Heart left ventricle (tissue), 16 donors: ENCODE measurements at regions not wholly inside any gene's neighbourhood (a gene's known extent, or its start where the extent isn't known, plus 50 kb on each side); places are given as distances from the start of the nearest gene placed in this dataset.

Source experiments
- ATAC-seq, 4 donors: fragments of 200-7000 bp; cut with Tn5 transposase; one replicate each; pipeline ENCODE4 v1.9.1; 2020 to 2022; ENCODE audit warnings: moderate library complexity in 4 of 4, mild to moderate bottlenecking in 3 of 4, moderate number of reproducible peaks in 1 of 4
- DNase-seq, 5 donors: peaks; one replicate each; pipeline ENCODE4 v3.0.0-alpha.2; 2020
- H3K27ac ChIP-seq, 12 donors: fragments of 200-600 bp; sonication (generic) in 4 of 12; one replicate each; pipeline versions ENCODE4 v1.5.0 to v1.8.0; 2016 to 2022; ENCODE audit warnings: mild to moderate bottlenecking in 2 of 12
- H3K27me3 ChIP-seq, 9 donors: fragments of 200-600 bp; sonication (generic) in 2 of 9; one replicate each; pipeline versions ENCODE4 v1.5.1 to v1.8.0; 2016 to 2022; ENCODE audit warnings: mild to moderate bottlenecking in 3 of 9
- H3K36me3 ChIP-seq, 9 donors: fragments of 200-600 bp; sonication (generic) in 2 of 9; one replicate each; pipeline versions ENCODE4 v1.5.0 to v1.8.0; 2018 to 2022; ENCODE audit warnings: mild to moderate bottlenecking in 2 of 9
- H3K4me1 ChIP-seq, 12 donors: fragments of 200-600 bp; sonication (generic) in 4 of 12; one replicate each; pipeline versions ENCODE4 v1.5.0 to v1.8.0; 2016 to 2022; ENCODE audit warnings: mild to moderate bottlenecking in 3 of 12
- H3K4me3 ChIP-seq, 12 donors: fragments of 200-600 bp; sonication (generic) in 4 of 12; one replicate each; pipeline versions ENCODE4 v1.5.0 to v1.8.0; 2017 to 2022; ENCODE audit warnings: mild to moderate bottlenecking in 9 of 12, moderate library complexity in 4 of 12
- H3K9me3 ChIP-seq, 12 donors: fragments of 200-600 bp; sonication (generic) in 4 of 12; one replicate each; pipeline versions ENCODE4 v1.5.0 to v1.8.0; 2016 to 2022; ENCODE audit warnings: mild to moderate bottlenecking in 1 of 12
- CTCF ChIP-seq, 12 donors: fragments of 200-600 bp; sonication (generic) in 4 of 12; IDR thresholded peaks; one replicate each; pipeline versions ENCODE4 v1.5.0 to v1.8.0; 2018 to 2022; ENCODE audit warnings: antibody characterized with exemption in 12 of 12, mild to moderate bottlenecking in 5 of 12
- POLR2A ChIP-seq, 2 donors: fragments of 450-650 bp; IDR thresholded peaks; one replicate each; pipeline ENCODE4 v1.6.1; 2017; ENCODE audit warnings: antibody characterized with exemption in 2 of 2, mild to moderate bottlenecking in 2 of 2, moderate library complexity in 2 of 2
- WGBS, 4 donors: extraction: QIAGEN DNeasy Blood & Tissue Kit in 2 of 4; methylation state at CpG; one replicate each; pipeline versions ENCODE4 v1.1.5 to v1.1.7; 2013 to 2018; 5-methylcytosine and 5-hydroxymethylcytosine counted together
- intact Hi-C, 10 donors: fragments of 100-400 bp; cut with DNase I; formaldehyde crosslinking; loops; one replicate each; pipeline versions ENCODE4 v1.11.1 to v1.14.2; 2022
- donor health status: ischemic (EF 13 %, LVEDD 7.1; RV severe dilation, severe dysfunction).
- donor health status: healthy with polysubstance abuse.
- donor health status: DM: no; HTN: yes; CAD: no.
- donor health status: DM: no; HTN: no; CAD: no.
- donor health status: ischemic (EF 25% LVEDD 6.9; RV normal size, moderate dysfunction).
- donor health status: ischemic (EF 25% LVEDD 5.7; RV mildly dilated, moderate dysfunction).
- donor health status: healthy.
- donor health status: DM: yes; HTN: yes; CAD: no.
- donor health status: ischemic (EF 35%, LVEDD 5.7; RV mildly dilated, moderate dysfunction).
- donor health status: nonischemic (EF 11% LVEDD 7.7; RV severe dilation, severe dysfunction).
- donor health status: DM: yes; HTN: yes; CAD: no.
- donor health status: PGD.
- donor health status: ischemic (EF 29% LVEDD 5.4; RV normal size, mild dysfunction).
- donor health status: nonischemic (EF 23%, LVEDD 6.1; RV moderate dilation, normal function).

DNA sequence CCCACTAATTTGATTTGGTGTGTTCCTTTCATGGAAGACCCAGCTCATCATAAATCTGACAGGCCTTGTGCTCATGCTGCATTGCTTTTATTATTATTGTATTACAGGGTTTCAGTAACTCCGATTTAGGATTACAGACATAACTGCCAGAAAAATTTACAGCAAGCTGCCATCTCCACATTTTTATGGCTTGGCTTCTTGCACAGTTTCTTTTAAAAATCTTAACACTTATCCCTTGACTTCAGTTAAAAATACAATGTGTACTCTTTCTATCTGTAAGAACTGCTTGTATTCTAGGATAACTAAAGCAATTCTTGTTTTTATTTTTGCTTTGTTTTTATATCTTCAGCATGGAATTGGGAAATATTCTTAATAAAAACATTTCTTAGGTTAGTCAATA lies 612.2 kb downstream of the DIPK2A start:
- Histone ChIP-seq H3K27ac (no peak overlapping the region), H3K4me1 (no peaks in the 10 kb centered on the region)
- 75 to 85% (median 83%) methylated on average over 1 of the region's 1 CpG for WGBS, 4 donors

GRCh38 chr3:144585408-144585807 lies 613.8 kb downstream of the DIPK2A start:
- Histone ChIP-seq H3K27me3 (no peaks in the 10 kb centered on the region), H3K4me1 (no peaks in the 10 kb centered on the region), H3K4me3 (no peak overlapping the region), H3K9me3 (peaks cover 0 to 10% (median 0%) of the 10 kb centered on the region in 12 donors), H3K27ac (no peak overlapping the region), H3K36me3 (no peaks in the 10 kb centered on the region)
- no peak for TF ChIP-seq POLR2A (IDR thresholded peaks at IDR 0.05)
- TF ChIP-seq CTCF (IDR thresholded peaks at IDR 0.05), result no peak
- WGBS, 4 donors, result 74 to 95% (median 85%) methylated on average over 2 of the region's 2 CpGs
- intact Hi-C loops, result no loop called here
- DNase-seq (no peak), ATAC-seq (no peak)

More for the DNA sequence above, 612.2 kb downstream of the DIPK2A start:
- ATAC-seq, result no peak
- no peak for DNase-seq
- no peaks in the 10 kb centered on the region for H3K36me3 ChIP-seq
- TF ChIP-seq POLR2A (IDR thresholded peaks at IDR 0.05) (no peak), CTCF (IDR thresholded peaks at IDR 0.05) (no peak)
- peaks cover 0 to 10% (median 0%) of the 10 kb centered on the region in 12 donors for H3K9me3 ChIP-seq
- H3K27me3 ChIP-seq, result no peaks in the 10 kb centered on the region
- intact Hi-C loops, result no loop called here
- no peak overlapping the region for H3K4me3 ChIP-seq

DNA sequence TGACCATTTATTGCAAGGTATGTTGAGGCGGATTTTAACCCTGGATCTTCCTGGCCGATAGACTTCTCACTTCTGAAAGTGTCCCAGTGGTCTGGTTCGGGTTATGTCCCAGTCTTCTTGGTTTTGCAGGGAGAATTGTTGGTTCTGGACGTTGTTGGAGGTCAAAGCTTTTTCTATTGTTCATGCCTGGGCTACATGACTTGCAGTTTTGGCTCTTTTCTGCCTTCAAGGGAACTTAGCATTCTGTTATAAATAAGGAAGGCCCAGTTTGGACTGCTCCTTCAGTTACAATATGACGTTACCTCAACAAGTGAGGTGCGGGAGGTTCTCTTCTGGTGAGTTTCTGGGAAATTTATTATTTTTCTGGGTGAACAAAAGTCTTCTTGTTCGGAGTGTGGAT lies 614.3 kb downstream of the DIPK2A start:
- Histone ChIP-seq H3K27ac (no peak overlapping the region), H3K4me3 (no peak overlapping the region), H3K9me3 (peaks cover 0 to 10% (median 0%) of the 10 kb centered on the region in 12 donors), H3K36me3 (no peaks in the 10 kb centered on the region), H3K4me1 (no peaks in the 10 kb centered on the region), H3K27me3 (no peaks in the 10 kb centered on the region)
- no peak for DNase-seq
- ATAC-seq, result no peak
- WGBS, 4 donors, result 82 to 87% (median 85%) methylated on average over 7 of the region's 7 CpGs
- intact Hi-C loops, result no loop called here
- no peak for TF ChIP-seq POLR2A (IDR thresholded peaks at IDR 0.05)
- no peak for TF ChIP-seq CTCF (IDR thresholded peaks at IDR 0.05)

- DNase-seq (no peak), ATAC-seq (no peak)
- 75 to 89% (median 87%) methylated on average over 3 of the region's 3 CpGs for WGBS, 4 donors
- TF ChIP-seq POLR2A (IDR thresholded peaks at IDR 0.05) (no peak), CTCF (IDR thresholded peaks at IDR 0.05) (no peak)
- peaks cover 0 to 10% (median 0%) of the 10 kb centered on the region in 12 donors for H3K9me3 ChIP-seq
- H3K36me3 ChIP-seq, result no peaks in the 10 kb centered on the region
- no peaks in the 10 kb centered on the region for H3K27me3 ChIP-seq
- H3K4me1 ChIP-seq, result no peaks in the 10 kb centered on the region
- no peak overlapping the region for H3K27ac ChIP-seq
- intact Hi-C loops, result no loop called here
- no peak overlapping the region for H3K4me3 ChIP-seq
Observed at GRCh38 chr3:144586382-144586781, 614.8 kb downstream of the DIPK2A start.
